Body of pancreas (tissue), 4 donors: ENCODE measurements at regions not wholly inside any gene's neighbourhood (a gene's known extent, or its start where the extent isn't known, plus 50 kb on each side); places are given as distances from the start of the nearest gene placed in this dataset.

ENCODE experiments used
- ATAC-seq: fragments of 150-250 bp; one replicate; pipeline ENCODE4 v1.9.1; 2016
- DNase-seq, 4 donors: peaks; one replicate each; pipeline ENCODE4 v3.0.0-alpha.2; 2019
- H3K27ac ChIP-seq, 4 donors: fragments of 200-600 bp; sonication (generic); 1 replicate in 3 of 4; 2 replicates in 1 of 4; pipeline versions ENCODE4 v1.5.1 to v1.6.1; 2016 to 2019; ENCODE audit warnings: mild to moderate bottlenecking in 1 of 4, mixed read lengths in 1 of 4, moderate library complexity in 1 of 4
- H3K27me3 ChIP-seq, 2 donors: fragments of 200-600 bp; sonication (generic); one replicate each; pipeline ENCODE4 v1.6.0; 2016; ENCODE audit warnings: mild to moderate bottlenecking in 1 of 2
- H3K36me3 ChIP-seq, 2 donors: fragments of 200-600 bp; sonication (generic); replicated peaks in 1 of 2; 2 replicates each; pipeline ENCODE4 v1.5.1; 2016; ENCODE audit warnings: low read depth in 2 of 2; ENCODE audit not compliant: insufficient read depth in 1 of 2
- H3K4me1 ChIP-seq: fragments of 200-600 bp; sonication (generic); one replicate; pipeline ENCODE4 v1.6.0; 2016
- H3K4me3 ChIP-seq, 2 donors: fragments of 200-600 bp; sonication (generic); 1 replicate in 1 of 2; 2 replicates in 1 of 2; pipeline ENCODE4 v1.5.1; 2016 to 2019
- H3K9me3 ChIP-seq, 3 donors: fragments of 200-600 bp; sonication (generic); 1 replicate in 2 of 3; 2 replicates in 1 of 3; pipeline ENCODE4 v1.5.1; 2016
- POLR2A ChIP-seq, 3 donors: fragments of 450-650 bp; IDR thresholded peaks; one replicate each; pipeline ENCODE4 v1.6.1; 2016; ENCODE audit warnings: antibody characterized with exemption in 3 of 3, mild to moderate bottlenecking in 2 of 3
- WGBS, 2 donors: methylation state at CpG; one replicate each; pipeline ENCODE4 v1.1.5; 2017; 5-methylcytosine and 5-hydroxymethylcytosine counted together
- intact Hi-C: fragments of 100-400 bp; cut with DNase I; formaldehyde crosslinking; loops from one replicate; pipeline ENCODE4 v1.15.1; 2023
- TF ChIP-seq, protein P1 (sequence below), 7 experiments: fragments of 450-650 bp in 4 of 7; fragments of 200-600 bp in 3 of 7; sonication (generic) in 3 of 7; IDR thresholded peaks; one replicate each; pipeline ENCODE4 v1.5.1; 2016 to 2019; ENCODE audit warnings: antibody characterized with exemption in 7 of 7

DNA sequence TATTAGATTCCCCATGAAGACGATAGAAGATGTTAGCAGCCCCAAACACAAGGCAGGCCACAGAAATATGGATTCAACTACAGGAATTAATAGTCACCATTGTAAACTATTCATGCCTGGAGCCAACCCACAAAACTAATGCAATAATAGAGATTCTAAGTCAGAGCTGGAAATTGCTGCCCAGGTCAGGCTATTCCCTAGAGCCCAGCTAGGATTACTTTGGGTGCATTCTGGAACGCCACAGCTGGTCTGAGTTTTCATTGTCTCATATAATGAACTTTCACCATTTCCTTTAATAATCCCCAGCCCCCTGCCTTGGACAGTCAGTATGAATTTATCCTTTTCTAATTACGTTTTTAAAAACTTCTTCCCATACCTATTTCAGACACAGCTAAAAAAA lies 252.6 kb downstream of the PAPSS1 start:
- Histone ChIP-seq H3K27me3 (no peaks in the 10 kb centered on the region), H3K4me3 (no peak overlapping the region), H3K27ac (no peak overlapping the region), H3K4me1 (no peaks in the 10 kb centered on the region), H3K9me3 (no peaks in the 10 kb centered on the region), H3K36me3 (no peaks in the 10 kb centered on the region)
- TF ChIP-seq, protein P1, sequence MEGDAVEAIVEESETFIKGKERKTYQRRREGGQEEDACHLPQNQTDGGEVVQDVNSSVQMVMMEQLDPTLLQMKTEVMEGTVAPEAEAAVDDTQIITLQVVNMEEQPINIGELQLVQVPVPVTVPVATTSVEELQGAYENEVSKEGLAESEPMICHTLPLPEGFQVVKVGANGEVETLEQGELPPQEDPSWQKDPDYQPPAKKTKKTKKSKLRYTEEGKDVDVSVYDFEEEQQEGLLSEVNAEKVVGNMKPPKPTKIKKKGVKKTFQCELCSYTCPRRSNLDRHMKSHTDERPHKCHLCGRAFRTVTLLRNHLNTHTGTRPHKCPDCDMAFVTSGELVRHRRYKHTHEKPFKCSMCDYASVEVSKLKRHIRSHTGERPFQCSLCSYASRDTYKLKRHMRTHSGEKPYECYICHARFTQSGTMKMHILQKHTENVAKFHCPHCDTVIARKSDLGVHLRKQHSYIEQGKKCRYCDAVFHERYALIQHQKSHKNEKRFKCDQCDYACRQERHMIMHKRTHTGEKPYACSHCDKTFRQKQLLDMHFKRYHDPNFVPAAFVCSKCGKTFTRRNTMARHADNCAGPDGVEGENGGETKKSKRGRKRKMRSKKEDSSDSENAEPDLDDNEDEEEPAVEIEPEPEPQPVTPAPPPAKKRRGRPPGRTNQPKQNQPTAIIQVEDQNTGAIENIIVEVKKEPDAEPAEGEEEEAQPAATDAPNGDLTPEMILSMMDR (IDR thresholded peaks at IDR 0.05) = no peak
- no peak for TF ChIP-seq POLR2A (IDR thresholded peaks at IDR 0.05)
- intact Hi-C loops = no loop called here
- ATAC-seq = no peak
- no peak for DNase-seq
- 66 to 73% methylated on average over 3 of the region's 3 CpGs for WGBS, 2 donors

DNA sequence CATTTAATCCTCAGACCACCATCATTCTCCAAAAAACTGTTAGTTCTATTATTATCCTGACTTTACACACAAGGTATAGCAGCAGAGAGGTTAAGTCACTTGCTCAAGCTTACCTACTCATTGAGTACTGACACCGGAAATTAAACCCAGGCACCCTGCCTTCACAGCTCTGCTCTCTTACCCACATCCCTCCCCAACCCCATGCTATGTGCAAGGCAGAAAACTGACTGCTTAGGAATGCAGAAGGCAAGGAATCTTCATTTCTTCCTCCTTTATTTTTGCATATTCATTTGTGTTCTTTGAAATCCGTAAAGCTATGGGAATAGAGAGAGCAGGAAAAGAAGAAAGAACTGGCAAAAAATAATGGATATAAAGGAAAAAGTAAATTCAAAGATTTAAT lies 261.8 kb downstream of the PAPSS1 start:
- TF ChIP-seq, protein P1 (IDR thresholded peaks at IDR 0.05) = no peak
- TF ChIP-seq POLR2A (IDR thresholded peaks at IDR 0.05) = no peak
- ATAC-seq (no peak), DNase-seq (no peak)
- WGBS, 2 donors = 77 to 88% methylated on average over 2 of the region's 2 CpGs
- no peaks in the 10 kb centered on the region for H3K9me3 ChIP-seq
- H3K4me1 ChIP-seq = peaks cover 3% of the 10 kb centered on the region
- intact Hi-C loops = no loop called here
- no peaks in the 10 kb centered on the region for H3K36me3 ChIP-seq
- H3K4me3 ChIP-seq = no peak overlapping the region
- no peaks in the 10 kb centered on the region for H3K27me3 ChIP-seq
- H3K27ac ChIP-seq = no peak overlapping the region

DNA sequence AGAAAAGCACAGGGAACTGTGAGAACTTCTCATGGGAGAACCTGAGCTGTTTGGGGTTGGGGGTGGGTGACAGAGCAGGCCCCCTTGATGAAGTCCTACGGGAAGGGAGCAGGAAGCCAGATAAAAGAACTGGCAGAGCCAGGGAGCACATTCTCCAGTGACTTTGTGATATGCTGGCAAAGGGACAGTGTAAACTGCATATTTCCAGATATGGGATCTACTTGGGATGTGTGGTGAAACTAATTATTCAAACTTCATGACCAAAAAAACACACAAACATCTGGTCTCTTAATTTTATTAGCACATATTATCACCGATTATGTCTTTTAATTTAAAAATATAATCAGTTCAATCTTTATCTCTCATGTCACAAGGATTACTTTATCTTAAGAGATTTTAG lies 266.0 kb downstream of the PAPSS1 start:
- H3K4me3 ChIP-seq = no peak overlapping the region
- H3K4me1 ChIP-seq = peaks cover 3% of the 10 kb centered on the region
- WGBS, 2 donors = 8 to 31% methylated on average over 2 of the region's 2 CpGs
- H3K36me3 ChIP-seq = no peaks in the 10 kb centered on the region
- peak; percentile 27 for ATAC-seq
- TF ChIP-seq, protein P1 (IDR thresholded peaks at IDR 0.05) = no peak
- no peak for DNase-seq
- intact Hi-C loops = no loop called here
- no peak overlapping the region for H3K27ac ChIP-seq
- no peaks in the 10 kb centered on the region for H3K27me3 ChIP-seq
- H3K9me3 ChIP-seq = no peaks in the 10 kb centered on the region

DNA sequence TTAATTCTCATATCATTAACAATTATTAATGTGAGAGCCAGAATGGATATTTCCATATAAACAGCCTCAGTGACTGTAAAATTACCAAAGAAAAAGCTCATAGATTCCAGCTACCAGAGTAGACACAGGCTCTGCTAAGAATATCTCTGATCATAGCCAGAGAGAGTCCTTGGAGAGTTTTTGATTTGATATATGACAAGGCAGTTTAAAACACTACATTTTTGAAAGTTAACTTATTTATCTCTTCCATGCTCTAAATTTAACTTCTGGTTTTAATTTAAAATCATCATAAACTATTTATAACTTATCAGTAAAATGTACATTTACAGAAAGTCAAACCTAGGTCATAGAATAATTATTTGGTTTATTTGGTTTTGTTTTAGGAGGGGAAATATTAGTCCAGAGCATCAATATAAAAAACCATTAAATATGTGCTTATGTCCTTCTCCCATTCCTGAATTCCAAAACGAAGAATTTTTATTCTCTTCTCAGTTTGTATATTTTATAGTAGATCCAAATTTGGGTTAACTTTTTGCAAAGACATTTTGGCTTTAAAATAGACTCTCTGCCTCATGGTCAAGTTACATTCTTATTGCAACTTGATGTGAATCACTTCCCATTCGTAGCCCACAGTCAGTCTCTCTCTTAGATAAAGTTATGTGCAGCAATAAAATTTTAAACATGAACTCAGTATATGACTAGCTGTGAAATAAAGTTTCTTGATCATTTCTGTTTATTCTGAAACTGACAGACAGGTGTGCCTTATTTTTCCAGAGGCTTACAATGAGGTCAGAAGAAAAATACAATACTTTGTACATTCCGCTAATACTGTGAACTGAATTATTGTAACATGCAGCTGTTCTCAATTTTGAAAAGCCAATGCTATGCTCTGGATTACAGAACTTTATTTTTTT lies 267.1 kb downstream of the PAPSS1 start:
- ATAC-seq (no peak), DNase-seq (no peak)
- no peaks in the 10 kb centered on the region for H3K9me3 ChIP-seq
- no peaks in the 10 kb centered on the region for H3K36me3 ChIP-seq
- TF ChIP-seq, protein P1 (IDR thresholded peaks at IDR 0.05) = no peak
- TF ChIP-seq POLR2A (IDR thresholded peaks at IDR 0.05) = no peak
- H3K27ac ChIP-seq = no peak overlapping the region
- peaks cover 3% of the 10 kb centered on the region for H3K4me1 ChIP-seq
- WGBS, 2 donors = 64 to 66% methylated on average over 3 of the region's 3 CpGs
- intact Hi-C loops = no loop called here
- no peaks in the 10 kb centered on the region for H3K27me3 ChIP-seq
- no peak overlapping the region for H3K4me3 ChIP-seq
